ENCODE measurements at regions not wholly inside any gene's neighbourhood (a gene's known extent, or its start where the extent isn't known, plus 50 kb on each side); places are given as distances from the start of the nearest gene placed in this dataset.

DNA sequence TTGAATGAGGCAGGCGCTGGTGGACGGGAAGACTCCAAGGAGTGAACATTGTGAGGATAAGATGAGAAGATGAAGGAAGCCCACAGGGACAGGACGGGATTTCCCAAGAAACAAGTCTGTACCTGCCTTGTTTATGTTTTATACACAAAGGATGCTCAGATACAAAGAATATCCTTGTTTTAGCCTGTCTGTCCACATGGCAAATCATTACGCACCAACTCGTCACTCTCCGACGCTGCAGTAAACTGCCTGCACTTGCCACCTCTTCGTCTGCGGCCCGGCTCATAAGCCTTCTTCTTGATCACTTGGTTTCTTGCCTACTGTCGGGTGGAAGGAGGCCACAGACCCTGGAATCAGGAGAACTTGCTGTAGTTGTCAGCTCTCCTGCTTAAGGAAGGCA, 85.4 kb downstream of the CD83 start:
- Histone ChIP-seq H3K4me3 (no peak overlapping the region), H3K36me3 (no peaks in the 10 kb centered on the region), H3K9me3 (no peaks in the 10 kb centered on the region), H3K4me1 (ENCODE audit: insufficient read depth) (no peaks in the 10 kb centered on the region), H3K27me3 (no peaks in the 10 kb centered on the region), H3K27ac (no peak overlapping the region)
- TF ChIP-seq EP300 (IDR thresholded peaks at IDR 0.05) = no peak
- no peak for TF ChIP-seq POLR2A (IDR thresholded peaks at IDR 0.05)
- TF ChIP-seq, protein P1, sequence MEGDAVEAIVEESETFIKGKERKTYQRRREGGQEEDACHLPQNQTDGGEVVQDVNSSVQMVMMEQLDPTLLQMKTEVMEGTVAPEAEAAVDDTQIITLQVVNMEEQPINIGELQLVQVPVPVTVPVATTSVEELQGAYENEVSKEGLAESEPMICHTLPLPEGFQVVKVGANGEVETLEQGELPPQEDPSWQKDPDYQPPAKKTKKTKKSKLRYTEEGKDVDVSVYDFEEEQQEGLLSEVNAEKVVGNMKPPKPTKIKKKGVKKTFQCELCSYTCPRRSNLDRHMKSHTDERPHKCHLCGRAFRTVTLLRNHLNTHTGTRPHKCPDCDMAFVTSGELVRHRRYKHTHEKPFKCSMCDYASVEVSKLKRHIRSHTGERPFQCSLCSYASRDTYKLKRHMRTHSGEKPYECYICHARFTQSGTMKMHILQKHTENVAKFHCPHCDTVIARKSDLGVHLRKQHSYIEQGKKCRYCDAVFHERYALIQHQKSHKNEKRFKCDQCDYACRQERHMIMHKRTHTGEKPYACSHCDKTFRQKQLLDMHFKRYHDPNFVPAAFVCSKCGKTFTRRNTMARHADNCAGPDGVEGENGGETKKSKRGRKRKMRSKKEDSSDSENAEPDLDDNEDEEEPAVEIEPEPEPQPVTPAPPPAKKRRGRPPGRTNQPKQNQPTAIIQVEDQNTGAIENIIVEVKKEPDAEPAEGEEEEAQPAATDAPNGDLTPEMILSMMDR (IDR thresholded peaks at IDR 0.05) = no peak
- WGBS, 3 donors = 95 to 97% (median 96%) methylated on average over 11 of the region's 11 CpGs
- DNase-seq = no peak
- intact Hi-C loops (cut with DNase I) = loop anchor here in 1 of 4 donors (10.0 kb wide), 1 partner anchor 1422 kb away; no protein-coding TSS in a partner anchor

DNA sequence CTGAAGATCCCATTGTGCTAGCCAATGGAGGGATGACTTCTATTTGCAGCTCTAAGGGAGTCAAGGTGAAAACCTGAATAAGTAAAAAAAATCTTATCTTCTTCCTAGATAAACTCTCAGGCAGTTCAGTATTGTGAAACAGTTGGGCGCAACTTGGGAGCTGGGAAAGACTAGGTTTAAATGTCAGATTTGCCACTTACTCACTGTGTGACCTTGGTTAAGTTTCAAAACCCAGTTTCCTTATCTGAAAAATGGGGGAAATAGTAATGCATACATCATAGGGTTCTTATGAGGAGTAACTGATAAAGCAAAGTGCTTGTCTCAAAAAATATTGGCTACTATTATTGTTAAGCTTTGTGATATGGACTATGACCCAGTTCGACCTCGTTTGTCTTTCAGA, 88.8 kb downstream of the CD83 start:
- no peaks in the 10 kb centered on the region for H3K9me3 ChIP-seq
- H3K27me3 ChIP-seq = no peaks in the 10 kb centered on the region
- intact Hi-C loops (cut with DNase I) = loop anchor here in 1 of 4 donors (10.0 kb wide), 1 partner anchor 1418 kb away; no protein-coding TSS in a partner anchor
- H3K27ac ChIP-seq = no peak overlapping the region
- 74 to 86% (median 81%) methylated on average over 3 of the region's 3 CpGs for WGBS, 3 donors
- H3K4me1 ChIP-seq (ENCODE audit: insufficient read depth) = no peaks in the 10 kb centered on the region
- no peak for DNase-seq
- no peak overlapping the region for H3K4me3 ChIP-seq
- TF ChIP-seq, protein P1 (IDR thresholded peaks at IDR 0.05) = no peak
- TF ChIP-seq POLR2A (IDR thresholded peaks at IDR 0.05) (no peak), EP300 (IDR thresholded peaks at IDR 0.05) (no peak)
- no peaks in the 10 kb centered on the region for H3K36me3 ChIP-seq

GRCh38 chr6:14207448-14207847, 89.9 kb downstream of the CD83 start:
- Histone ChIP-seq H3K4me1 (ENCODE audit: insufficient read depth) (peaks cover 2% of the 10 kb centered on the region), H3K4me3 (no peak overlapping the region), H3K27me3 (no peaks in the 10 kb centered on the region), H3K9me3 (no peaks in the 10 kb centered on the region), H3K27ac (no peak overlapping the region), H3K36me3 (no peaks in the 10 kb centered on the region)
- TF ChIP-seq EP300 (IDR thresholded peaks at IDR 0.05) (no peak), POLR2A (IDR thresholded peaks at IDR 0.05) (no peak)
- TF ChIP-seq, protein P1 (IDR thresholded peaks at IDR 0.05) = no peak
- intact Hi-C loops (cut with DNase I) = loop anchor here in 1 of 4 donors (10.0 kb wide), 1 partner anchor 1417 kb away; no protein-coding TSS in a partner anchor
- DNase-seq = no peak
- WGBS, 3 donors = 88 to 100% (median 96%) methylated on average over 1 of the region's 1 CpG

DNA sequence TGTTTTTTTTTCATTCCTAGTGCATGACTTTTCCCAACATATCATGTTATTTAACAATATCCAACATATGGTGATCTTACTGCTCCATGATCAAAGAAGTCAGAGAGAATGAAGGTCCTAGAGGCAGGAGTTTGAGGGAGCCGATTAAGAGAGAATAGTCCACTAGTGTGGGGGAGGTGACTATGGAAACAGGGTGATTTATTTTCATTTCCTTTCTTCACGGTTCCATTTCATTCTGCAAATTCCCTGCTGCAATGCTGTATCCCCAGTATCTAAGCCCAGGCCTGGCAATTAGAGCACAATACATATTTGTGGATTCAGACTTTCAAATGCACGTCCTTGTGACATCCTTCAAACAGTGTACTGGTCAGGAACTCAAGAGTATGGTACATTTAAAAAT, 91.4 kb downstream of the CD83 start:
- DNase-seq = no peak
- Histone ChIP-seq H3K4me3 (no peak overlapping the region), H3K27me3 (no peaks in the 10 kb centered on the region), H3K4me1 (ENCODE audit: insufficient read depth) (peaks cover 2% of the 10 kb centered on the region), H3K36me3 (no peaks in the 10 kb centered on the region), H3K9me3 (no peaks in the 10 kb centered on the region), H3K27ac (no peak overlapping the region)
- TF ChIP-seq POLR2A (IDR thresholded peaks at IDR 0.05) (no peak), EP300 (IDR thresholded peaks at IDR 0.05) (no peak)
- TF ChIP-seq, protein P1 (IDR thresholded peaks at IDR 0.05) = no peak
- intact Hi-C loops (cut with DNase I) = loop anchor here in 1 of 4 donors (10.0 kb wide), 1 partner anchor 1416 kb away; no protein-coding TSS in a partner anchor
- 49 to 64% (median 58%) methylated on average over 3 of the region's 3 CpGs for WGBS, 3 donors
